GM04503 (cell line): ENCODE measurements at regions not wholly inside any gene's neighbourhood (a gene's known extent, or its start where the extent isn't known, plus 50 kb on each side); places are given as distances from the start of the nearest gene placed in this dataset.
A peak's percentile ranks its signal among the peaks of the same experiment; 100 is the strongest.

ENCODE experiments used
- DNase-seq: peaks from one replicate; pipeline ENCODE4 v3.0.0-alpha.2; 2012; ENCODE audit warnings: low read depth

- DNase-seq, result peak; percentile 4
Observed at GRCh38 chr1:212525479-212526110, 83.0 kb upstream of the ATF3 start.

DNA sequence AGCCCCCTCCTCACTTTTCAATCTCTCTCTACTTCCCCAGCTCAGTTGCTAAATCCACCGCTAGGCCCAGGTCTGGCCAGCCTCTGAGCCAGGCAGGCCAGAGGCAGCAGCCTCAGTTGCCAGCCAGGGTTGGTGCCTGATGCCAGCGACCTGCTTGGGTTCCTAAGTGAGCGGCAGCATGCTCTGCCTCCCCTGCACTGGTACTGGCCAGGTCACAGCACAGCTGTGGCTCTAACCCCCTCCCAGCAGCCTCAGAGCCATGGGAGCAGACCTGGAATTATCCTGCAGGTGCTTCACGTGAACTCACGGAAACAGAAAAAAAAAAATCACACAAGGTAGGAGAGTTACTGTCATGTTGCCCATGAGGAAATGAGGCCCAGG is 82.5 kb upstream of the ATF3 start:
- no peak for DNase-seq

DNA sequence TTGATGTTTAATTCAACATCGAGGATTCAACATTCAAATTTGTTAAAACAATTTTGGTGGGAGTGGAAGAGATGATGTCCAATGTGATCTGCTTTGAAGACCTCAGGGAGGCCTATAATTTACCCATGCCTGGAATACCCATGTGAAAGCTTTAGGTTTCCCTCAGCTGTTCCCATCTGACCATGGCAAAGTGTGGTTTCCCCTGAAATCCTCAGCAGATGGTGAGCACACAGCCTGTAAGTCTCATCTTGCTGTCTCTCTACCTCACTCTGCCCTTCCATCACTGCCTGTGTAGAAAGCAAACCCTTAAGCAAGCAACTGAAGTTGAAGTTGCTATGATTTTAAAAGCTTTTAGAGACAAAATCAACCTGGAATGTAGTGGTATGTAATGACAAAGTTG is 80.1 kb upstream of the ATF3 start:
- DNase-seq, result no peak

DNA sequence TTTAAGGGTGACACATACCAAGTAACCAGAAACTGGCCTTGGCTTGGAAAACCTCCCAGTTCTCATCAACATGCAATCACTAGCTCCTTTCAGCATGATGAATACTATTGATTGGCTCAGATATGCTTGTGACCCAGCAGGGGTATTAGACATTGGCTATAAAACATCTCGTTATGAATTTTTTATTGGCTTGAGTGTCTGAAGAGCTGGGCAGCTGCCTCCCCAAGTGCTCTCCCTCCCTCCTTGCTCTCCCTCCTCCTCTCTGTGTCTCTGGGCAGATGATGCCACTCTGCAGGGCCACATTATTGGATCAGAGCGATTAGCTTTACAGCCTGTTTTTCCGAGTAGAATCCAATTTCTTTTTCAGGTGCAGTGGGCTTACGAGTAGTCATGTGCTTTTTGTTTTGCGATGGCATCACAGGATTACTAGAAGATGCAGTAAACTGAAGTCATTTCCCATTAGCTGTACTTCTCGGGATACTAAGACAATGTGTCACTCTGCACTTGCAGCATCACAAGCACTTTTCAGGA is 79.3 kb upstream of the ATF3 start:
- peak; percentile 51 for DNase-seq

- DNase-seq, result no peak
Observed at GRCh38 chr1:212531267-212531666, 77.3 kb upstream of the ATF3 start.

- no peak for DNase-seq
Observed at GRCh38 chr1:212531796-212532195, 76.8 kb upstream of the ATF3 start.

GRCh38 chr1:212532469-212533147 is 76.0 kb upstream of the ATF3 start:
- DNase-seq, result no peak

- no peak for DNase-seq
Observed at GRCh38 chr1:212533148-212533517, 75.4 kb upstream of the ATF3 start.

DNA sequence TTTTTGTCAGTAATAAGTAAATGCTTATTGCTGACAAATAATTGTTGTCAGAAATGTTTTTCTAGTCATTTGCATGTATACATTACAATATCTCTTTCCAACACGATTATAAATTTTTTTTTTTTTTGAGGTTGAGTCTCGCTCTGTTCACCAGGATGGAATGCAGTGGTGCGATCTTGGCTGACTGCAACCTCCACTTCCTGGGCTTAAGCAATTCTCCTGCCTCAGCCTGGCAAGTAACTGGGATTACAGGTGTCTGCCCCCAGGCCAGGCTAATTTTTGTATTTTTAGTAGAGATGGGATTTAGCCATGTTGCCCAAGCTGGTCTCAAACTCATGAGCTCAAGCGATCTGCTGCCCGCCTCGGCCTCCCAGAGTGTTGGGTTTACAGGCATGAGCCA is 72.0 kb upstream of the ATF3 start:
- DNase-seq, result no peak

DNA sequence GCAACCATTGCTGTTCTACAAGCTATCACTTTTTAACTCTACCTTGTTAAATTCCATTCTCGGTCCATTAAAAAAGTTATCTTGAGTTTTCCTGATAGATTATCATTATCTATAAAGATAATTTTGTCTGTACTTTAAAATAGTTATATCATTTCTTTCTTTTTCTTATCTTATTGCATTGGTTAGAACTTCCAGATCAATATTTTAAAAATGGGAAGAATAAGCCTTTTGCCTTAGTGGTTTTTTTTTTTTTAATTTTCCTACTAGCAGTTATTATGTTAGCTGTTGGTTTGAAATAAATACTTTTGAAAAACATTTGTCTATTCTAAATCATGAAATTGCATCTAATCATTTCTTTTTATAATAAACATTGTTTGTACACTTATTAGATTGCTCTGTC is 71.0 kb upstream of the ATF3 start:
- no peak for DNase-seq

DNA sequence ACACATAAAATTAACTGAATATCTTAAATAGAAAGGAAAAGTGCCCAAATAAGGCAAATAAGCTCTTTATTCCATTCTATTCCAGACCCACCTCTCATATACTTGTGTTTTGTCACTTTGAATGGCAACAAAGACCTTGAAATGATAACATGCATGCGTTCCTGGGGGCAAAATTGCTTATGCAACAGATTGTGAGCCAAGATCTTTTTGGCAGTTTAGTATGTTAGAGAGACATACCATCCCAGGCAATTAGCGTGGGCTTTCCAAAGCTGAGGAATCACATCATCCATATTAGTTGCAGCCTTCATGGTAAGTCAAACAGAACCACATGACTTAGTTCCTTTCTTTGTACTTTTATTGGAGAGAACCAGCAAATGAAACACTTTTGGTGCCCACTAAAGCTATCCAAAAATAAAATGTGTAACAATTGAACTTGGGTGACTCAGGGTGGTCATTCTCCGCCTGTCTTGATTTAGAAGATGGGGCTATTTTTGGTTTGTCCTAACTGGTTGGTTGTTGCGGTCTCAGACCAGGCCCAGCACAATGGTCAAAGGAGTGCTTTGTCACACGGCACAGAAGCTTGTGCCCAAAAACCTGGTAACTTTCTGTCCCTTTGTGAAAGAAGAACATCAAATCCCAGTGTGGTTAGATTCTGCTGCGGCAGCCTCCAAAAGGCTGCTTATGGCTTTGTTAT is 68.7 kb upstream of the ATF3 start:
- DNase-seq, result no peak

DNA sequence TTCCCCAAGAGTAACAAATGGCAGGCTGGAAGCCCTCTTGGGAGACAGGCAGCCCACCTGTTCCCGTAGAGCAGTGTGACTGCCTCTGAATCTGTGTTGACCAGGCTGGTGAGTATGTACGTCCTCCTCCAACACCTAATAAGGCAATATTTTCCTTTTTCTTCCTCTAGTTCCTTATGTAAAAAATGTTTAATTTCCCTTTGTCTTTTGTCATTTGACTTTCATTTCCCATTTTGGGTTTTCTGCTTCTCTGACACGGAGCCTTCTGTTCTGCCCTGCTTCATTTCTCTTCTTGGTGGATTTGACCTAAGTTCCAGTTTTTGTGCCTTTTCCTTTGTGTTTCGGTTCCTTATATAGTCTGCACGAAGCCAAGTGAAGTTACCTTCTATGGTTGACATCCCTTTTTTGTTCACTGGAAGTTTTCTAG is 65.8 kb upstream of the ATF3 start:
- DNase-seq, result no peak

GRCh38 chr1:212544110-212544509 is 64.5 kb upstream of the ATF3 start:
- no peak for DNase-seq

- DNase-seq, result no peak
Observed at GRCh38 chr1:212545941-212546635, 62.5 kb upstream of the ATF3 start.

DNA sequence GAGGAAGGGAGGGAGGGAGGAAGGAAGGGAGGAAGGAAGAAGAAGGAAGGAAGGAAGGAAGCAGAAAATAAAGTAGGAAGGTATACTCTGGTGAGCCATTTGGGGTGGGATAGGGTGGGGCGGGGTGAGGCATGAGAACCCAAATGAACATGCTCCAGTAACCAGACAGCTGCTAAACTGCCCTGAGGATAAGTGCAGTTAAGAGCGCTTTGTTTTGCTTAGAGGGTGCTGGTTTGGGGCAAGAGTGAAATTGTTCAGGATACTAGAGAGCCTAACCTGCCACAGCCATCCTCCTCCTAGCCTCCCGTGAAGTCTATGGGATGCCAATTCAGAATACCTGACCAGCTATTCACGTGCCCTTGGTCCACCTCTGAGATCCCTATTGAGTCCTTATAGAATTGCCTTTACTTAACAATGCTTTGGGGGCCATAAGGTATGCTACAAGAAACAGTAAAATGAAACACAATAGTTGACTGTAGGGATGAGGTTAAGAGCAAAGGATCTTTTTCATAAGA is 59.0 kb upstream of the ATF3 start:
- no peak for DNase-seq

DNA sequence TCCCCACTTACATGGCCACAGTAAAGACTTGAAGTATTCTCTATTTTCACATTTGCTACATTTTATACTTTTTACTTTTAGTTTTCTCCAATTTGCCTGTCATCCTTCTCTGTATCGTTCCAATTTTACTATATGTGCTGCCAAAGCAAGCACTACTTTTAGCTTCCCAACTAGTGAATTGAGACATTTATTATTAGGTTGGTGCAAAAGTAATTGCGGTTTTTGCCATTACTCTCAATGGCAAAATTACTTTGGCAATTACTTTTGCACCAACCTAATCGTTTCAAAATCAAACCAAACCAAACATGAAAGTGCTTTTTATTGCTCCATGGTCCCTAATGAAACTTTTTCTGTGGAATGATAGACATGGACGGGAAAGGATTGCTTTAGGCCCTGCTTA is 56.6 kb upstream of the ATF3 start:
- DNase-seq, result no peak

- no peak for DNase-seq
Observed at GRCh38 chr1:212553676-212554075, 54.9 kb upstream of the ATF3 start.

DNA sequence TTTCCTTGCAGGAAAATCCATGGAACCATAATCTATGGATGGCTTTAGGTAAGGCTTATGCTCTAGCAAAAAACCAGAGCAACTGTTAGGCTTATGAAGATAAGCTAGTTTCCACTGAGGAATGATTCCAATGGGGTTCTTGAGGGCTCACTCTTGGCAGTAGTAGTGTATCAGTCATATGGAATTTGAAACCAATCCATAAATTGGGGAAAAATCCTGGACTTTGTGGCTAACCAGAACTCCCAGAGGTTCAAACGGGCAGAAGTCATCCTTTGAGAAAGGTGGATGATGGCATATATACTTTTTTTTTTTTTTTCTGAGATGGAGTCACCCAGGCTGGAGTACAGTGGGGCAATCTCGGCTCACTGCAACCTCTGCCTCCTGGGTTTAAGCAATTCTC is 54.2 kb upstream of the ATF3 start:
- no peak for DNase-seq

- no peak for DNase-seq
Observed at GRCh38 chr1:212555426-212555825, 53.1 kb upstream of the ATF3 start.

DNA sequence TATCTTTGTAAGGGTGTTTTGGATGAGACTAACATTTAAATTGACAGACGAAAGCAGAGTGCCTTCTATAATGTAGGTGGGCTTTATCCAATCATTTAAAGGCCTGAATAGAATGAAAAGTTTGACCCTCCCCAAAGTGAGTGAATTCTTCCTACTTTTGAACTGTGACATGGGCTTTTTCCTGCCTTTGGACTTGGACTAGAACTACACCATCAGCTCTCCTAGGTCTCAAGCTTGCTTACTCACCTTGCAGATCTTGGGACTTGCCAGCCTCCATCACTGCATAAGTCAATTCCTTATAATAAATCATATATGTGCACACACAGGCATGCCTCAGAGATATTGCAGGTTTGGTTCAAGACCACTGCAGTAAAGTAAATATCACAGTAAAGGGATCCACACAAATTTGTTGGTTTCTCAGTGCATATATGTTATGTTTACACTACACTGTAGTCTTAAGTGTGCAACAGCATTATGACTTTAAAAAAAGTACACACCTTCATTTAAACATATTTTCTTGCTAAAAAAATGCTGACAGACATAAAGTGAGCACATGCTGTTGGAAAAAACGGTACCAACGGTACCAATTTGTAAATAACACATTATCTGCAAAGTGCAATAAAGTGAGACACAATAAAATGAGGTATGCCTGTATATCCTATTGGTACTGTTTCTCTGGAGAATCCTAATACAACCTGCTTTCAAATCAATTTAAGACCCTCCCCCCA is 51.6 kb upstream of the ATF3 start:
- no peak for DNase-seq

- no peak for DNase-seq
Observed at GRCh38 chr1:212557739-212558692, 50.5 kb upstream of the ATF3 start.
